Ishikawa (cell line): ENCODE measurements at regions not wholly inside any gene's neighbourhood (a gene's known extent, or its start where the extent isn't known, plus 50 kb on each side); places are given as distances from the start of the nearest gene placed in this dataset.

Source experiments
- CEBPB ChIP-seq: IDR thresholded peaks from 2 replicates; pipeline ENCODE4 v1.6.1; 2012
- CREB1 ChIP-seq: IDR thresholded peaks from 2 replicates; pipeline ENCODE4 v1.6.1; 2012; ENCODE audit warnings: low read depth
- EGR1 ChIP-seq: IDR thresholded peaks from 2 replicates; pipeline ENCODE4 v1.6.1; 2012
- EP300 ChIP-seq: IDR thresholded peaks from 2 replicates; pipeline ENCODE4 v1.6.1; 2012; ENCODE audit warnings: borderline replicate concordance
- FOXM1 ChIP-seq: IDR thresholded peaks from 2 replicates; pipeline ENCODE4 v1.6.1; 2012; ENCODE audit warnings: low read depth, borderline replicate concordance
- MAX ChIP-seq: IDR thresholded peaks from 2 replicates; pipeline ENCODE4 v1.6.1; 2012
- NFIC ChIP-seq: IDR thresholded peaks from 2 replicates; pipeline ENCODE4 v1.6.1; 2012
- RAD21 ChIP-seq: IDR thresholded peaks from 2 replicates; pipeline ENCODE4 v1.6.1; 2012; ENCODE audit warnings: low read depth
- REST ChIP-seq: IDR thresholded peaks from 2 replicates; pipeline ENCODE4 v1.6.1; 2012; ENCODE audit warnings: low read depth, mild to moderate bottlenecking
- TAF1 ChIP-seq: IDR thresholded peaks from 2 replicates; pipeline ENCODE4 v1.6.1; 2012; ENCODE audit warnings: low read depth, mild to moderate bottlenecking
- TCF12 ChIP-seq: IDR thresholded peaks from 2 replicates; pipeline ENCODE4 v1.6.1; 2012; ENCODE audit warnings: low read depth
- TEAD4 ChIP-seq: IDR thresholded peaks from 2 replicates; pipeline ENCODE4 v1.6.1; 2012
- USF1 ChIP-seq: IDR thresholded peaks from 2 replicates; pipeline ENCODE4 v1.6.1; 2012
- YY1 ChIP-seq: IDR thresholded peaks from 2 replicates; pipeline ENCODE4 v1.6.1; 2012; ENCODE audit warnings: low read depth
- ZBTB7A ChIP-seq: IDR thresholded peaks from 2 replicates; pipeline ENCODE4 v1.6.1; 2012; ENCODE audit warnings: low read depth

GRCh38 chr9:86503314-86503713, 149.1 kb upstream of the TUT7 start:
- no peak for TF ChIP-seq REST
- no peak for TF ChIP-seq RAD21
- no peak for TF ChIP-seq YY1
- TF ChIP-seq ZBTB7A = no peak
- TF ChIP-seq TCF12 = no peak
- no peak for TF ChIP-seq FOXM1

GRCh38 chr9:86500667-86501435, 146.6 kb upstream of the TUT7 start:
- TF ChIP-seq CEBPB = no peak
- no peak for TF ChIP-seq TEAD4
- no peak for TF ChIP-seq TCF12
- TF ChIP-seq RAD21 = no peak
- no peak for TF ChIP-seq ZBTB7A
- TF ChIP-seq YY1 = no peak
- TF ChIP-seq CREB1 = no peak
- no peak for TF ChIP-seq MAX
- TF ChIP-seq EP300 = no peak
- no peak for TF ChIP-seq EGR1
- TF ChIP-seq NFIC = no peak
- TF ChIP-seq FOXM1 = no peak
- TF ChIP-seq USF1 = no peak
- TF ChIP-seq REST = no peak
- TF ChIP-seq TAF1 = no peak

GRCh38 chr9:86500031-86500430, 145.8 kb upstream of the TUT7 start:
- no peak for TF ChIP-seq EGR1
- no peak for TF ChIP-seq CREB1
- no peak for TF ChIP-seq RAD21
- TF ChIP-seq REST = no peak
- no peak for TF ChIP-seq TAF1
- TF ChIP-seq EP300 = no peak
- no peak for TF ChIP-seq MAX
- TF ChIP-seq ZBTB7A = no peak
- no peak for TF ChIP-seq NFIC
- TF ChIP-seq TEAD4 = no peak

GRCh38 chr9:86494644-86495111, 140.5 kb upstream of the TUT7 start:
- TF ChIP-seq NFIC (no peak), FOXM1 (no peak), ZBTB7A (no peak), TEAD4 (no peak), REST (no peak), RAD21 (no peak), MAX (no peak), CREB1 (no peak), TAF1 (no peak), YY1 (no peak), EP300 (no peak), TCF12 (no peak), EGR1 (no peak)
